EH (cell line): ENCODE measurements at regions not wholly inside any gene's neighbourhood (a gene's known extent, or its start where the extent isn't known, plus 50 kb on each side); places are given as distances from the start of the nearest gene placed in this dataset.
A peak's percentile ranks its signal among the peaks of the same experiment; 100 is the strongest.

Experiments used
- DNase-seq: peaks from one replicate; pipeline ENCODE4 v3.0.0-alpha.2; 2015; ENCODE audit warnings: low read depth

GRCh38 chr1:239799617-239800016 is 292.1 kb upstream of the FMN2 start:
- no peak for DNase-seq

GRCh38 chr1:239800861-239801260 is 290.8 kb upstream of the FMN2 start:
- DNase-seq: no peak

- no peak for DNase-seq
Measured at GRCh38 chr1:239802275-239802674, 289.4 kb upstream of the FMN2 start.

GRCh38 chr1:239803781-239804180 is 287.9 kb upstream of the FMN2 start:
- DNase-seq: no peak

GRCh38 chr1:239804266-239804665 is 287.4 kb upstream of the FMN2 start:
- DNase-seq: no peak

- DNase-seq: no peak
Measured at GRCh38 chr1:239805042-239805441, 286.6 kb upstream of the FMN2 start.

GRCh38 chr1:239805851-239806772 is 285.6 kb upstream of the FMN2 start:
- no peak for DNase-seq

GRCh38 chr1:239806897-239807296 is 284.8 kb upstream of the FMN2 start:
- no peak for DNase-seq

- no peak for DNase-seq
Measured at GRCh38 chr1:239807361-239807760, 284.3 kb upstream of the FMN2 start.

- no peak for DNase-seq
Measured at GRCh38 chr1:239810061-239810481, 281.6 kb upstream of the FMN2 start.

- DNase-seq: no peak
Measured at GRCh38 chr1:239811211-239811885, 280.3 kb upstream of the FMN2 start.

- DNase-seq: no peak
Measured at GRCh38 chr1:239812580-239812979, 279.1 kb upstream of the FMN2 start.

- peak; percentile 57 for DNase-seq
Measured at GRCh38 chr1:239814306-239814881, 277.3 kb upstream of the FMN2 start.

GRCh38 chr1:239815074-239815473 is 276.6 kb upstream of the FMN2 start:
- no peak for DNase-seq

- DNase-seq: peak; percentile 44
Measured at GRCh38 chr1:239816081-239816782, 275.5 kb upstream of the FMN2 start.

GRCh38 chr1:239817276-239817675 is 274.4 kb upstream of the FMN2 start:
- no peak for DNase-seq

- no peak for DNase-seq
Measured at GRCh38 chr1:239817801-239818200, 273.9 kb upstream of the FMN2 start.

- no peak for DNase-seq
Measured at GRCh38 chr1:239819096-239819495, 272.6 kb upstream of the FMN2 start.

GRCh38 chr1:239819756-239820250 is 271.9 kb upstream of the FMN2 start:
- no peak for DNase-seq

GRCh38 chr1:239823852-239824251 is 267.8 kb upstream of the FMN2 start:
- no peak for DNase-seq

GRCh38 chr1:239826211-239826610 is 265.5 kb upstream of the FMN2 start:
- DNase-seq: no peak

GRCh38 chr1:239826736-239827135 is 264.9 kb upstream of the FMN2 start:
- no peak for DNase-seq
